Medulla oblongata (tissue), 1 donor: ENCODE measurements at regions not wholly inside any gene's neighbourhood (a gene's known extent, or its start where the extent isn't known, plus 50 kb on each side); places are given as distances from the start of the nearest gene placed in this dataset.
A peak's percentile ranks its signal among the peaks of the same experiment; 100 is the strongest.
"Not testable (repeated sequence)": the region's sequence is repeated elsewhere in the genome, so short reads cannot be mapped to it uniquely, and the experiment has no call there.

ENCODE experiments used
- DNase-seq: peaks from one replicate; pipeline ENCODE4 v3.0.0-alpha.2; 2015; ENCODE audit errors: extremely low spot score

DNA sequence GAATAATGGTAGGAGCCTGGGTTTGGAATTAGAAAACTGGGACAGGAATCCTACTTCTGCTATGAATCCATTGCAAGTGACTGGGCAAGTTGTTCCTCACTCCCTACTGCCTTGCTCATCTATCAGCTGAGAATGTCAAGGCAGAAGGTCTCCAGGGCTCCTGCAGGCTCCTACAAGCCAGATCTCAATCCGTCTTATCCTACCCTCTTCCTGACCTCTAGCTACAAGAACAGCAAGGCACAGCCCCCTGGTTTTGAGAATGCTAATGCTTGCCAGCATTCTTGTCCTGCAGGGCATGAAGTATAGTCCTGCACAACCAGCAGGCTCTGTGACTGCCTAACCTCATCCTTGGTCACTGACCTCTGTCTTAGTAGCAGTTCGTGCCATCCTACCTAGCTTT is 141.9 kb upstream of the TNP1 start:
- no peak for DNase-seq

DNA sequence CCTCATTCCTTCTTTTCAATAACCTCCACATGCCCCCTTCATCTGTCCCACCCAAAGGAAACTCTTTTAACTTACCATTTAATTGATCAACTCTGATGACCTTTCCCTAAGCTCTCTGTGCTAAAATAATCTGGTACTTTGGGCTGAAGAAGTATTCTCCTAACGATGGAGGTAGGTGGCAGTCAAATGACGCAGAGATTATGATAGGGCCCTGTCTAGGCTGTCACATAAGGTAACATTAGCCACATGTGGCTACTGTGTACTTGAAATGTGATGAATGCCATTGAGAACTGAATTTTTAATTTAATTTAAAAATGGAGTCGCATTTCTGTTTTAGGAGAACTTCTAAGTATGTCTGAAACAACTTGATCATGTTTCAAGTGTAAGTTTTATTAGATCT is 140.5 kb upstream of the TNP1 start:
- DNase-seq = no peak

DNA sequence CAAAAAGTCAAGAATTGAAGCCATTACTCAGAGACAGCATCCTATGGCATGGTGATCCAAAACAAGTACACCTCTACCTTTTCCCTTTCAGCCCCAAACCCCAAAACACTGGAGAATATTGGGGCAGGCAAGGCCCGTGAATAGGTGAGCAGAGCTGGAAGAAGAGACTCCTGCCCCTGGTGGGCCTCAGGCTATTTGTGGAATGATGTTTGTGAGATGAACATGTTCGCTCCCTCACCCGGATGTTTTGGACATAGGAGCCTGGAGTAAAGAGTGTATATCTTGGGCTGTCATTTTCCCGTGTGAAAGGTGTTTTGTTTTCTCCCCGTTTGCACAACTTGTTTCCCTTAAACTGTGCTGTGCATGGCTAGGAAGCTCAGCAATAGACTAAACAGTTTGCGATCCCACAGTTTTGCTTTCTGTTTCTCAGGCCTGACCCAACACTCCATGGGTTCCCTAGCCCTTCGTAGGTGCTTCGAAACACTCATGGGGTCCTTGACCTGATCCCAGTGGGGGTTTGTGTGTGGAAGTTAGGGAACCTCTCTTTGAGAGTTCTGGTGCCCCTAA is 136.5 kb upstream of the TNP1 start:
- no peak for DNase-seq

GRCh38 chr2:216994353-216994854 is 134.5 kb upstream of the TNP1 start:
- no peak for DNase-seq

DNA sequence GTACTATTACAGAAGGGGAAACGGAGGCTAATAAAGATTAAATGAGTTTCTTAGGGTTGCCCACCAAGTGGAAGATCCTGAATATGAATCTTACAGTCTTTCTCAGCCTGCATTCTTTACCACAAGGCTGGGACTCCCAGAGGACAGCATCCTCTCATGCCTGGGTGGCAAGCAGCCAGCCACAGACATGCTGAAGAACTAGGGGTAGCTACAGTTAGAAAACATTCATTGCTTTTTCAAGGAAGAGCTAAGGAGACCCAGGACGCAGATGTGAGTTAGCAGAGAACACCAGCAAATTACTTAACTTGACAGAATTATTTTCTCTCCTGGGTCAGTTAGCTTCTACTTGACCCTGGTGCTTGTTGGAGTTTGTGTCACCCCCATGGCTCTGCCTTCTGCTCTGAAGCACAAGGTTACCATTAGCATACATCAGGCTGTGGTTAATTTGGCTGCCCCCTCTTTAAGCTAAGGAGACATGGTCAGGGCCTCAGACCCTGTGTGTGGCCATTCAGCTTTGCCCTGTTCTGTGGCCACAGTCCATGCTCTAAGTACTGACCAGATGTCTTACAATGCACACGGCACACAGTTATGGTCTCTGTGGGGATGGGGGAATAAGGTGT is 132.3 kb upstream of the TNP1 start:
- DNase-seq = no peak

DNA sequence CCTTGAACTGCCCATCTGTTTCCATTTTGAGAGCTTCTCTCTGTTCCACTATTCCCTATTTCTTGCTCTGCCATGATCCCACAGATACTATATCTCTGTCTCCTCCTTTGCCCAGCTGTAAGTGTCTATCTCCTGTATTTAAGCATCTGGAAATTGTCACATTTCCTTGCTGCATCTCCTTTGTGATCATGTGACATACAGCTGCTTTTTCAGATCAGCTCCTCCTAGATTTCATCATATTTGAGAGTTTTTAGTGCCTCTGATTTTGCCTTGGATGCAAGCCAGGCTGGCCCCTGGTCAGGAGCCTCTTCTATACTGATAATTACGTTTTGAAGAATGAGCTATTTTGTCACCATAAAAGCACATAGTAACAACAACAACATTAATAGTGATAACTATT is 131.7 kb upstream of the TNP1 start:
- DNase-seq = no peak

DNA sequence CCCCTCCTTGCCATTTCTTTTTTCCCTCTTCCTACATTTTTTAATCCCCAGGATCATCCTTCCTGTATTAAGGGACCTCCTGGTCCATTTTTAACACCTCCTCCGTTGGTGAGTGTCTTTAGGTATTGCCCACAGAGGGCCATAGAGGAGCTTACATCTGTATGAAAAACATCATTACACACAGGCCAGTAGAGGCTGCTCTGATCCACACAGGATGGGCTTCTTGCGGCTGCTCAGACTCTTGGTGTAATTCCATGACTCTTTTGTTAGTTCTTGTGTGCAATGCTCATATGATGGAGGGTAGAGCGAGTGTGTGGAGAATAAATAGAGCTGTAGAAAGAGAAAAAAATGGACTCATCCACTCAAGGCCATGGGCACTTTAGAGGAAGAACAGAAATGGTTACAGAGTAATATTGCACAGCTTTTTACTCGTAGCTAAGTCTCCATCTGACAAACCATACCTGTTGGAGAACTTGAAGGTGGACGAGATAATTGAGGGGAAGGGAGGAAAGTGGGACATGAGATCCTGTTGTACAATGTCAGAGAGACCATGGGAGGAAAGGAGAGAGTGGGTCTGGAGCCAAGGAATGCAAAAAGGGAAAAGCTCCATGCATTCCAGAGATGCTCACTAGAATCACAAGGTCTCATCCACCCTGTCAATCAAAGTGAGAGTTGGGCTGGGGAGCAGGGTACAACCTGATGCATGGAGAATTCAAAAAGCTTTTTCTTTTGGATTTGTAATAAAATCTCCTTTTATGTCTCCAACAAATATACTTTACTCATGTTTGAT is 129.7 kb upstream of the TNP1 start:
- DNase-seq = peak; percentile 57

- no peak for DNase-seq
These were observed 127.5 kb upstream of the TNP1 start for GRCh38 chr2:216987252-216987821.

- DNase-seq = no peak
These were observed 125.8 kb upstream of the TNP1 start for GRCh38 chr2:216985658-216986141.

GRCh38 chr2:216984937-216985336 is 125.1 kb upstream of the TNP1 start:
- DNase-seq = no peak

GRCh38 chr2:216981951-216982350 is 122.1 kb upstream of the TNP1 start:
- not testable (repeated sequence) for DNase-seq

DNA sequence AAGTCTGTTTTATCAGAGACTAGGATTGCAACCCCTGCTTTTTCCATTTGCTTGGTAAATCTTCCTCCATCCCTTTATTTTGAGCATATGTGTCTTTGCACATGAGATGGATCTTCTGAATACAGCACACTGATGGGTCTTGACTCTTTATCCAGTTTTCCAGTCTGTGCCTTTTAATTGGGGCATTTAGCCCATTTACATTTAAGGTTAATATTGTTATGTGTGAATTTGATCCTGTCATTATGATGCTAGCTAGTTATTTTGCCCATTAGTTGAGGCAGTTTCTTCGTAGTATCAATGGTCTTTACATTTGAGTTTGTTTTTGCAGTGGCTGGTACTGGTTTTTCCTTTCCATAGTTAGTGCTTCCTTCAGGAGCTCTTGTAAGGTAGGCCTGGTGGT is 120.6 kb upstream of the TNP1 start:
- DNase-seq = not testable (repeated sequence)

DNA sequence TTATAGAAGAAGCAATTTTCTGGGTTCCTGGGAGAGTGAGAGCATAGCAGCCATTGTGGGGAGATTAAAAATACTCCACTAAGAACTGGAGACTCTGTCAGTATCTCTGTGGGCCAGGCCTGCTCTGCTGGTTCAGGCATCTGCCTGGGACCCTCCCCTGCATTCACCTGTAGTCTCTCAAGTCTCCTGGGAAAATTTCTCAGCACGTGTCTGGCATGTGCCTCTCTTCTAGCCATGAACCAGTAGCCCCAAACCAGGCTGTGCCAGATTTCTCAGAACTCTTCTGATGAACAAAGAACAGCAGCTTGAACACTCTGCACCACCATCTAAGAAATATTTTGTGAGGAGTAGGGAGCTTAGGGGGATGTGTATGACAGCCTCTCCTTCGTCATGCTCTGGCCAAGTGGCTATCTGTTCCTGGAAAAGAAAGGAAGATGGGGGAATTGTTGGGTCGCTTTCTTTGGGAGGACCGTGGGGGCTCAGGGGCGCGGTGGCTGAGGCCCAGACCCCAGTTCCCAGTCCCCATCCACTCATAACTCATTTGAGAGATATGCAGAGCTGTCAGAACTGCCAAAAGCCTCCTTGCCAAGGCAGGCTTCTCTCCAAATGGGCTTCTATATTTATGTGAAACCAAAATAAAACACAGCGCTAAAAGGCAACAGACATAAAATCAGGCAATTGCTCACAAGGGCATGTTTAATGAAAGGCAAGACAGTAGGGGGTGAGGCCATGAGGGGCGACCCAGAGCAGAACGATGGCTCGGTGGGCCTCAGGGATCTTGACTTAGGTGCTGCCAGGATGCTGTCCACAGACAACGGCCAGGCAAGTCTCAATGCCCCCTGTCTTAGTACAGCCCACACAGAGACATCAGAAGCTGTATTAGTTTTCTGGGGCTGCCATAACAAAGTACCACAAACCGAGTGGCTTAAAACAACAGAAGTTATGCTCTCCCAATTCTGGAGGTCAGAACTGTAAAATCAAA is 114.7 kb upstream of the TNP1 start:
- DNase-seq = no peak

GRCh38 chr2:216971593-216971992 is 111.7 kb upstream of the TNP1 start:
- DNase-seq = no peak

DNA sequence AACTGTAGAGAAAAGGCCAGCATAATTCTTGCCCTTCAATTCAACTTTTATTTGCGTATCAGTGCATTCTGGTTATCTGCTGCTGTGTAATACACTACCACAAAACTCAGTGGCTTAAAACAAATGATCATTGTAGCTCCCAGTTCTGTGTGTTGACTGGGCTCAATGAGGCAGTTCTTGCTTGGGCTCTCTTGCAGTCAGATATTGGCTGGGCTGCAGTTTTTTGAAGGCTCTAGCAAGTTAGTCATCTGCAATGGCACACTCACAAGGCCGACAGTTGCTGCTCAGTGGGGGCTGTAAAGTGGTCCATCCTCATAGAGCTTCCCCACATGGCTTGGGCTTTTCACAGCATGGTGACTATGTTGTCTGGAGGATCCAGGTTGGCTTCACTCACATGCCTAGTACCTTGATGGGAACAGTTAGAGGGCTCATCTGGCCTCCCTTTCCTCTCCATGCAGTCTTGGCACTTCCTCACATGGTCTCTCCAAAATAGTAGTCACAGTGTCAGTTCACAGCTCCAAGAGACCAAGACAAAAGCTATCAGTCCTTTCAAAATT is 110.6 kb upstream of the TNP1 start:
- DNase-seq = peak; percentile 6

DNA sequence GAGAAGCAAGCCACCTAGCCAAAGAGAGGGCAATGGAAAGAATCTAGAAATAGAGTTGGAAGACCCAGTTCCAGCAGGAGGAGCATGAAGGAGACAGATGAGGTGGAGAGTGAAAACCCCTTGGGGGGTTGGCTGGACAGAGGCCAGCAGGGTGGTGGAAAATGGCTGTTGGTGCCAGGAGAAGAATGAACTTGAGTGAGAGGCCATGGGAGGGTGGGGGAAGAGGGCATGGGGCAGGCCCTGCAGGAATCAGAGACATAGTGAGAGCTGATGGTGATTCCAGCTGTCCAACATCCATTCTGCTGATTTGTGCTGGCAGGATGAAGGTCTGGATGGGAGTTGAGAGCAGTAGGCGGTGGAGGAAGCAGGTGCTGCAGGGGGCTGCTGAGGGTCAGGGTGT is 108.0 kb upstream of the TNP1 start:
- DNase-seq = no peak

DNA sequence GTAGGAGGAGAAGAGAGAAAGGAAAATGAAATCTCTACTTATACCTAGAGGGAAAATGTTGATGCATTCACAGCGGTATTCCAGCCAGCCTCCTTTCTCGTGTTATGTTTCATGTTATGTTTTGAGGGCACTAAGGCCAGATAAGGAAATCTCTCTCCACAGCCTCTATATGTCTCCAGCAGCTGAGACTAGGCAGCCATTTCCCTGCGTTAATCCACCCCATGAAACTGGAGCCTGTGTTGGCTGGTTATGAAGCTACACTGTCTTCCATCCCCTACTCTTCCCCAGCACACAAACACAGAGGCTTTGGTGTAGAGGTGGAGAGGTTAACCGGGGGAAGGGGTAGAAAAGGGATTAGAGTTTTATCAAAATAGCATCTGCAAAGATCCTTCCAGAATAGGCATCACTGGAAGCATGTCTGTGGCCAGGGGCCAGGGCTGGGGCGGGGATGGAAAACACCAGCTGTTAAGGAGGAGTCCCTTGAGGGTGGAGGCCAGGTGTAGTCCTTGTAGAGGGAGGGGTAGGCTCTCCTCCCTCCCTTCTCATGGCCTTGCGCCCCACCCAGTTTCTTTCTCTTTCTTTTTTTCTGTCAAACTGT is 100.9 kb upstream of the TNP1 start:
- DNase-seq = no peak

GRCh38 chr2:216959433-216959832 is 99.6 kb upstream of the TNP1 start:
- DNase-seq = no peak

GRCh38 chr2:216956820-216957493 is 97.1 kb upstream of the TNP1 start:
- no peak for DNase-seq

DNA sequence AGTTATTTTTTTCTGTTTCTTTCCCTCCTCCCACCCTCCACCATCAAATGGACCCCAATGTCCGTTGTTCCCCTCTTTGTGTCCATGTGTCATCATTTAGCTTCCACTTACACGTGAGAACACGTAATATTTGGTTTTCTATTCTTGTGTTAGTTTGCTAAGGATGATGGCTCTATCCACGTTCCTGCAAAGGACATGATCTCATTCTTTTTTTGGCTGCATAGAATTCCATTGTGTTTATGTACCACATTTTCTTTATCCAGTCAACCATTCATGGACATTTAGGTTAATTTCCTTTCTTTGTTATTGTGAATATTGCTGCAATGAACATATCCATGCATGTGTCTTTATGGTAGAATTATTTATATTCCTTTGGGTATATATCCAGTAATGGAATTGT is 91.3 kb upstream of the TNP1 start:
- DNase-seq = no peak
